ENCODE measurements at regions not wholly inside any gene's neighbourhood (a gene's known extent, or its start where the extent isn't known, plus 50 kb on each side); places are given as distances from the start of the nearest gene placed in this dataset.

- no TSS peak for BruUV-seq (replicated peaks)
- intact Hi-C loops (cut with micrococcal nuclease; ENCODE audit: unreplicated experiment), result no loop called here
- Mint-ChIP-seq H3K27ac (ENCODE audit: unreplicated experiment) (no peak overlapping the region), H3K27me3 (ENCODE audit: unreplicated experiment) (no peaks in the 10 kb centered on the region), H3K4me3 (ENCODE audit: low read depth, unreplicated experiment) (no peak overlapping the region), H3K36me3 (ENCODE audit: insufficient read depth, unreplicated experiment) (no peaks in the 10 kb centered on the region), H3K9me3 (ENCODE audit: low read depth, unreplicated experiment) (no peaks in the 10 kb centered on the region), H3K4me1 (ENCODE audit: low read depth, unreplicated experiment) (no peaks in the 10 kb centered on the region)
- DNase-seq, result no peak
- no peak for TF ChIP-seq CTCF (IDR thresholded peaks at IDR 0.05; ENCODE audit: unreplicated experiment)
- CTCF ChIA-PET, result interaction anchor here (0.9 kb wide), 1 partner anchor 38 kb away, joined by 3 read pairs; no protein-coding TSS in a partner anchor
Observed at GRCh38 chr3:117165176-117165575, 455.6 kb downstream of the TUSC7 start.

- no peaks in the 10 kb centered on the region for H3K27me3 Mint-ChIP-seq (ENCODE audit: unreplicated experiment)
- no TSS peak for BruUV-seq (replicated peaks)
- H3K4me1 Mint-ChIP-seq (ENCODE audit: low read depth, unreplicated experiment), result no peaks in the 10 kb centered on the region
- no peak for DNase-seq
- H3K4me3 Mint-ChIP-seq (ENCODE audit: low read depth, unreplicated experiment), result no peak overlapping the region
- H3K27ac Mint-ChIP-seq (ENCODE audit: unreplicated experiment), result no peak overlapping the region
- no peaks in the 10 kb centered on the region for H3K36me3 Mint-ChIP-seq (ENCODE audit: insufficient read depth, unreplicated experiment)
- CTCF ChIA-PET, result no interaction called here
- no peaks in the 10 kb centered on the region for H3K9me3 Mint-ChIP-seq (ENCODE audit: low read depth, unreplicated experiment)
- TF ChIP-seq CTCF (IDR thresholded peaks at IDR 0.05; ENCODE audit: unreplicated experiment), result no peak
- intact Hi-C loops (cut with micrococcal nuclease; ENCODE audit: unreplicated experiment), result no loop called here
Observed at GRCh38 chr3:117165601-117166051, 456.0 kb downstream of the TUSC7 start.

GRCh38 chr3:117168896-117169295, 459.3 kb downstream of the TUSC7 start:
- Mint-ChIP-seq H3K9me3 (ENCODE audit: low read depth, unreplicated experiment) (no peaks in the 10 kb centered on the region), H3K36me3 (ENCODE audit: insufficient read depth, unreplicated experiment) (no peaks in the 10 kb centered on the region), H3K4me1 (ENCODE audit: low read depth, unreplicated experiment) (no peaks in the 10 kb centered on the region), H3K27ac (ENCODE audit: unreplicated experiment) (no peak overlapping the region), H3K4me3 (ENCODE audit: low read depth, unreplicated experiment) (no peak overlapping the region), H3K27me3 (ENCODE audit: unreplicated experiment) (no peaks in the 10 kb centered on the region)
- TF ChIP-seq CTCF (IDR thresholded peaks at IDR 0.05; ENCODE audit: unreplicated experiment), result no peak
- intact Hi-C loops (cut with micrococcal nuclease; ENCODE audit: unreplicated experiment), result no loop called here
- no peak for DNase-seq
- no TSS peak for BruUV-seq (replicated peaks)
- CTCF ChIA-PET, result no interaction called here

- Mint-ChIP-seq H3K27me3 (ENCODE audit: unreplicated experiment) (no peaks in the 10 kb centered on the region), H3K36me3 (ENCODE audit: insufficient read depth, unreplicated experiment) (no peaks in the 10 kb centered on the region), H3K27ac (ENCODE audit: unreplicated experiment) (no peak overlapping the region), H3K4me3 (ENCODE audit: low read depth, unreplicated experiment) (no peak overlapping the region), H3K9me3 (ENCODE audit: low read depth, unreplicated experiment) (no peaks in the 10 kb centered on the region), H3K4me1 (ENCODE audit: low read depth, unreplicated experiment) (no peaks in the 10 kb centered on the region)
- no TSS peak for BruUV-seq (replicated peaks)
- intact Hi-C loops (cut with micrococcal nuclease; ENCODE audit: unreplicated experiment), result no loop called here
- CTCF ChIA-PET, result no interaction called here
- TF ChIP-seq CTCF (IDR thresholded peaks at IDR 0.05; ENCODE audit: unreplicated experiment), result no peak
- DNase-seq, result no peak
Observed at GRCh38 chr3:117170094-117170493, 460.5 kb downstream of the TUSC7 start.
